ENCODE measurements at regions not wholly inside any gene's neighbourhood (a gene's known extent, or its start where the extent isn't known, plus 50 kb on each side); places are given as distances from the start of the nearest gene placed in this dataset.
"Not testable (repeated sequence)": the region's sequence is repeated elsewhere in the genome, so short reads cannot be mapped to it uniquely, and the experiment has no call there.

DNA sequence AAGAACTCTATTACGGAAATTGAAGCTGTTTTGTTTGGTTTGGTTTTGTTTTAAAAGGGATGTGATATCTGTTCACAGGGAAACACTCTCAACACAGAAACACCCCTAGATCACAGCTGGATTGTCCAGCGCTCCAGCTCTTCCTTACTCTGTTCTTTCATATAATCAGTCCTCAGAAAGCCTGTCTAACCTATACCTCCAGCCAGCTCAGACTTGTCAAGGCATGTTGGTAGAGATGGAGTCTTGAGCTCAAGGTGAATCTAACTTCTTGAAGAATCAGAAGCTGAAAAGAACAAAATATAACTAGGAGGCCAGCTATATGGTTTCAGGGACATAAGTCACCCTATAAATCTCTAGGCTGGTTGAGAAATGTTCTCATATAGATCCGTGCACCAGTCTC is 110.2 kb upstream of the EPHA3 start:
- Histone ChIP-seq H3K27ac (no peak overlapping the region), H3K36me3 (no peaks in the 10 kb centered on the region), H3K9me3 (replicated peaks) (no peaks in the 10 kb centered on the region), H3K27me3 (no peaks in the 10 kb centered on the region), H3K4me3 (no peak overlapping the region), H3K4me1 (no peaks in the 10 kb centered on the region)
- no peak for DNase-seq

DNA sequence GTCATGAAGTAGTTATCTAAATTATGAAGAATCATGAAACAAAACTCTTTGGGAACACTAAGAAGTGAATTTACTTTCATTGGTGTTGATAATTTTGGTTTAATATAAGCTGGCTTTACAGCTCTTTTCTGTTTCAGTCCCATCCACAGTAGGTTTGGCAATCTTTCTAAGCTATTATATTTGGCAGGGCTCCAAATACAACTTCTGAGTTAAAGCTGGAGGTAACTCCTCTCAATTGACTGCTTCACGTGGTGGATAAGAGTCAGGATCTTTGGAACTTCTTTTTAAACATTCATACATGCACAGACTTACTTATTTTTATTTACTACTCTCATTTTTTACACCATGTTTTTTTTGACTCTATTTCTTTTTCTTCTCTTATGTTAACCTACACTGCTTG is 106.5 kb upstream of the EPHA3 start:
- Histone ChIP-seq H3K36me3 (no peaks in the 10 kb centered on the region), H3K4me3 (no peak overlapping the region), H3K27ac (no peak overlapping the region), H3K4me1 (no peaks in the 10 kb centered on the region), H3K9me3 (replicated peaks) (no peaks in the 10 kb centered on the region), H3K27me3 (no peaks in the 10 kb centered on the region)
- peak in 1 of 2 experiments; percentile 2 for DNase-seq

DNA sequence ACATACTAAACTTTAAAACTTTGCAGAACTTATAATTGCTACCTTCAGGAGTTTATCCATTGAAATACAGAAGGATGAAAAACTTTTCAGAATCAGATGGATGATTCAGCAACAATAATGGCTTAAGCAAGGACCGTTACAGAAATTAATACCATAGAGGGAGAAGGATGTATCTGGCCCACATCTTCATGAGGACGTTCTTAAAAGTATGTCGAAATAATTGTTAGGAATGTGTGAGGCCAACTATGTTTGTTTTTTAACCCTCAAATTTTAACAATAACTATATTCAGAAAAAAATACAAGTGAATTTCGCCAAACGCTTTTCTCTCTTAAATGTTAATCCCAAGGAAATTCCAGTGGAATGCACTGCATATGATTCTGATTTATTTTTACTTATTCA is 105.2 kb upstream of the EPHA3 start:
- H3K9me3 ChIP-seq (replicated peaks): no peaks in the 10 kb centered on the region
- no peaks in the 10 kb centered on the region for H3K4me1 ChIP-seq
- no peak overlapping the region for H3K27ac ChIP-seq
- H3K27me3 ChIP-seq: no peaks in the 10 kb centered on the region
- no peak for DNase-seq
- H3K4me3 ChIP-seq: no peak overlapping the region
- H3K36me3 ChIP-seq: no peaks in the 10 kb centered on the region

DNA sequence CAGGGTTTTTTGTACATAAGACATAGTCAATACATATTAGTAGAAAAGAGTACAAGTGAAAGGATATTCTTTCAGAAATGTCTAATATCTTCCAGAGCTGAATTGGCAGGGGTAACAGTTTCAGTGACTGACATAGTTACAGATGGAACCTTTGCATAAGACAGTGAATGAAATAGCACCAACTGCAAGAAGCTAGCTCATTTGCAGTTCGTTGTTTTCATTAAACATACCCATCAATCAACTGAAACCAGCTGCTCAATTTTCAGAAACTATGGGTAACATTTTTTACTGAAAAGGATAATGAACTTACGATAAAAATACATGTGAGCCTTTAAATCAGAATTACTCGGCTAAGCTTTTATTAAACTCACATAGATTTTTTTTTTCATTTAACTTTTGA is 93.9 kb upstream of the EPHA3 start:
- H3K4me1 ChIP-seq: no peaks in the 10 kb centered on the region
- no peak overlapping the region for H3K4me3 ChIP-seq
- H3K27me3 ChIP-seq: no peaks in the 10 kb centered on the region
- no peaks in the 10 kb centered on the region for H3K36me3 ChIP-seq
- H3K9me3 ChIP-seq (replicated peaks): no peaks in the 10 kb centered on the region
- DNase-seq: no peak
- no peak overlapping the region for H3K27ac ChIP-seq

DNA sequence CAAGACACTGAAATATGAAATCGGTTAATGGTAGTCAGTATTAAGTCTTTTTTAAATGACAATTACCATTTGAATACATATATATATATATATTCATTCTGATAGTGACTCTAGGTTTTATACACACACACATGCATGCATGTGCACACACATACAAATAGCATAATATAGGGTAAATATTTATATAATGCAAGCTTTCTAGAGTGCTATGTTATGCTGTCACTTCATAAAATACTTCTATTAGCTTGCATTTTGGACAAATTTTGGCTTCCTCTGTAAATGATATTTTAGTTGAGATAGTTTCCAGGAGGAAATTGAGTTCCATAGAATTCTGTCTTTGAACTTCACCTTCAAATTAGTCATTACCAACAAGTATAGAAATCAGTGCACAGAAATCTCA is 89.9 kb upstream of the EPHA3 start:
- H3K4me3 ChIP-seq: no peak overlapping the region
- no peak for DNase-seq
- H3K4me1 ChIP-seq: no peaks in the 10 kb centered on the region
- H3K27ac ChIP-seq: no peak overlapping the region
- H3K36me3 ChIP-seq: no peaks in the 10 kb centered on the region
- H3K9me3 ChIP-seq (replicated peaks): no peaks in the 10 kb centered on the region
- no peaks in the 10 kb centered on the region for H3K27me3 ChIP-seq

DNA sequence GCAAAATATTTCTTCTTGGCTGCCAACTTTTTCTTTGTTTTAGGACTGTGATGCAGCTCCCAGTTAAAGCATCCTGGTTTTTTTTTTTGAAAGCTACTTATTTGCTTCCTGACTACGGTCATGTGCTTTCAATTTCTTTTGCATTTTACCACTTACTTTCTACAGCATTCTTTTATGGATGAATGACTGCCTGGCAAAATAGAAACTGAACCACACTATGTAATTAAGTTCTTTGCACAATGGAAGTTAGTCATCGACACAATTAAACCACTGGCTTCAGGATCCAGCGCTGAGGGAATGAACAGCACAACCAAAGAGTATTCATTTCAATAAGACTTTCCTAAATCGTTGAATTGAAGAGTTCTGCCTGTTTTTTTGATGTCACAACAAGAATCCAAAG is 82.2 kb upstream of the EPHA3 start:
- H3K36me3 ChIP-seq: no peaks in the 10 kb centered on the region
- no peak overlapping the region for H3K27ac ChIP-seq
- H3K4me1 ChIP-seq: no peaks in the 10 kb centered on the region
- H3K27me3 ChIP-seq: no peaks in the 10 kb centered on the region
- peak in 1 of 2 experiments; percentile 1 for DNase-seq
- no peaks in the 10 kb centered on the region for H3K9me3 ChIP-seq (replicated peaks)
- H3K4me3 ChIP-seq: no peak overlapping the region

DNA sequence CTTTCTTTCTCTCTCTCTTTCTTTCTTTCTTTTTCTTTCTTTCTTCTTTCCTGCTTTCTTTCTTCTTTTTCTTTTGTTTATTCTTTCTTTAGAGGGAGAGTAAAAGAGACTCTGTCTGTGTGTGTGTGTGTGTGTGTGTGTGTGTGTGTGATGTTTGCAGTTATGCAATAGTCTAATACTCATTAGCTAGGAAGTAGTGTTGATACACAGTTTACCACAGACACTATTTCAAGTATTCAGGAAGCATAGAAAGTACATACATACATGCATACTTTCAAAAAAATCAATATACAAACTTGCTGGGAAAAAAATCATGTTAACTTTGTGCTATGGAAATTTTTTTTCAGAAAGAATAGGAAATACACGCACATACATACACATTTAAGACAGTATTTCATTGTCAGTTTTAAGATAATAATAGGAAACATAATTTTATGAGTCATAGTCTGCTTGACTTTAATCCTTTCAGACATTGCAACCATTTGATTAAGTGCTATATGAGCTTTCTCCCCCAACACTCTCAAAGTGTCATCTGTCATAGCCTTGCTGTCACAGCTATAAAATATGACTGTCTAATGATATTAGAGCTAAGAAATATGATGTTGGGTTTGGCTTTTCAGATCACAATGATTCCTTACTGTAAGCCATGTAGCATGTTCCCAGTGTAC is 74.9 kb upstream of the EPHA3 start:
- Histone ChIP-seq H3K4me3 (no peak overlapping the region), H3K36me3 (no peaks in the 10 kb centered on the region), H3K27me3 (no peaks in the 10 kb centered on the region), H3K4me1 (no peaks in the 10 kb centered on the region), H3K9me3 (replicated peaks) (no peaks in the 10 kb centered on the region), H3K27ac (no peak overlapping the region)
- no peak for DNase-seq

DNA sequence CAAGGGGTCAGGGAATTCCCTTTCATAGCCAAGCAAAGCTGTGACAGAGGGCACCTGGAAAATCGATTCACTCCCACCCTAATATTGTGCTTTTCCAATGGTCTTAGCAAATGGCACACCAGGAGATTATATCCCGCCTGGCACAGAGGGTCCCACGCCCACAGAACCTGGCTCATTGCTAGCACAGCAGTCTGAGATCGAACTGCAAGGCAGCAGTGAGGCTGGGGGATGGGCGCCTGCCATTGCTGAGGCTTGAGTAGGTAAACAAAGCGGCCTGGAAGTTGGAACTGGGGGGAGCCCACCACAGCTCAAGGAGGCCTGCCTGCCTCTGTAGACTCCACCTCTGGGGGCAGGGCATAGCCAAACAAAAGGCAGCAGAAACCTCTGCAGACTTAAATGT is 72.7 kb upstream of the EPHA3 start:
- not testable (repeated sequence) for H3K27ac ChIP-seq; H3K36me3 ChIP-seq; H3K4me3 ChIP-seq; H3K4me1 ChIP-seq; H3K27me3 ChIP-seq; DNase-seq; H3K9me3 ChIP-seq (replicated peaks)

DNA sequence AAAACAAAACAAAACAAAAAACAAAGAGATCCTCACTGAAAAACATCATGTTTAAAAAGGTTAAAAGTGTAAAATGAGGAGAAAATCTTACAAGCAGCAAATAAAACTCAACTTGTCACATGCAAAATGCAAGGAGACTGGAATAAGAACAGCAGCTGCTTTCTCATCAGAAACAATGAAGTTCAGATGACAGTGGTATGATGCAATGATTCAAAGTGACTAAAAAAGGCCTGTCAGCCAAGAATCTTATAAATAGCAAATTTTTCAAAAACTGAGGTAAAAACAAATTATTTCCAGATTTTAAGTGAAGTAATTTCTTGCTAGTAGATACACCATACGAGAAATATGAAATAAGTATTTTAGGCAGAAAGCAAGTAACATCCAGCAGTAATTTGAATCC is 68.6 kb upstream of the EPHA3 start:
- no peaks in the 10 kb centered on the region for H3K36me3 ChIP-seq
- no peaks in the 10 kb centered on the region for H3K9me3 ChIP-seq (replicated peaks)
- H3K27ac ChIP-seq: no peak overlapping the region
- no peak overlapping the region for H3K4me3 ChIP-seq
- H3K27me3 ChIP-seq: no peaks in the 10 kb centered on the region
- H3K4me1 ChIP-seq: no peaks in the 10 kb centered on the region
- DNase-seq: no peak

DNA sequence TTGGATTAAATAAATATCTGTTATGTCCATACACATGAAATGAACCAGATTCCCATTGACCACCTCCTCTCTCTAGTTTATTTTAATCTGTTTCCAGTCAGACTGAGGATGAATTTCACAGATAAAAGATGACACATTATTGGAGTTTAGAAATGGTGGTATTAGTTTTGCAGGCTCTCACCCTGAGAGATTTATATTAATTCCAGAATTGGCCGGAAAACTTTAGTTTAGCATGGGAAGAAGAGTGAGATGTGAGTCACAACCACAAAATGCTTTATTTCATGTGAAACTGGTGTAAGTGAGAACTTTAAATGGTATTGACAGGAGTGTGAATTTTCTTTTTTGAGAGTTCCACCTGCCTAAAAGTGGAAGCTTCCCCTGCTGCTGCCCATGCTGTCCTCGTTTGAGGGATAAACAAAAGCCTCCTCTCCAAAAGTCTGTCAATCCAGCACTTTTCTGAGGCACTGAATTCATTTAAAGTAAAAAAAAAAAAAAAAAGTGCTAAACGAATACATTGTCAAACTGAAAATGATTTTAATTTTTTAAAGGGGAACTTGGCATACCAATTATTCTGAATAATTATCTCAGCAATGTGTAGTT is 65.1 kb upstream of the EPHA3 start:
- Histone ChIP-seq H3K27ac (no peak overlapping the region), H3K4me1 (no peaks in the 10 kb centered on the region), H3K9me3 (replicated peaks) (no peaks in the 10 kb centered on the region), H3K36me3 (no peaks in the 10 kb centered on the region), H3K4me3 (no peak overlapping the region), H3K27me3 (no peaks in the 10 kb centered on the region)
- no peak for DNase-seq

DNA sequence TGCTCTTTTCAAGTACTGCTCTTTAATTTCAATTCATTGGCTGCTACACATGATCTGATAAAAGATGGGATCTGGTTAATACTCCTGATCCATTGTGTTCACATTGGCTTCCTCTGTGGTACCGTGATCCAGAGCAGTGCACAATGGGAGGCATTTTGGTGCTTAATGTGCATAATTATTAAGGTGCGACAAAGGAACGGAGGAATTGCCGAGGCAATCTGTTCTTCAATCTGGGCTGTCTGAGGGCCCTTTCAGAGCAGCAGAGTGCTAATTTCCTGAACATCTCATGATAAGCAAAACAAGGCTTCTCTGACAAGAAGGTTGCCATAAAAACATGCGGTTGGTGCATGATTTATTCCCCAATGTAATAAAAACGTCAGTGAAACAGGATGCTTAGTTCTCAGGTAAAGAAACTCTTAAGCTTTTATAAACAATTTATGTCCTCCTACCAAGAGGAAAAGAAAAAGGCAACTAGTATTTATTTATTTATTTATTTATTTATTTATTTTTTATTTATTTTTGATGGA is 64.0 kb upstream of the EPHA3 start:
- H3K4me3 ChIP-seq: no peak overlapping the region
- H3K4me1 ChIP-seq: no peaks in the 10 kb centered on the region
- no peaks in the 10 kb centered on the region for H3K9me3 ChIP-seq (replicated peaks)
- no peak overlapping the region for H3K27ac ChIP-seq
- H3K27me3 ChIP-seq: no peaks in the 10 kb centered on the region
- H3K36me3 ChIP-seq: no peaks in the 10 kb centered on the region
- no peak for DNase-seq

DNA sequence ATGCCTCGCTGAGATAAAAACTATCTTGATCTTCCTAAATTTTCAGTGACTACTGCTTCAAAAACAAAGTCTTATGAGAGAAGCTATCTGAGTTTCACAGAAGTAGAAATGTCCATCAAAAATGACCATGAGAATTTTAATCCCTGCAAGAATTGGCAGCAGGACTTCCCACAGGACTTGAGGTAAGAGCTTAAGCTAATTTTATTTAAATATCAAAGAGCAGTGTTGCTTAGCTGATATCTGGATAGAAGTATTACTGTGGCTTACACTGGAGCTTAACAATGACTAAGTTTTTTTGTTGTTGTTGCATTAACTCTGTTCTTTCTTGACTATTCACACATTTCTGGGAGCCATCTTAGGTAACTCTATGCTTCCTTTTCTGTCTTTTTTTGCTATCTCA is 60.8 kb upstream of the EPHA3 start:
- Histone ChIP-seq H3K36me3 (no peaks in the 10 kb centered on the region), H3K27ac (no peak overlapping the region), H3K4me3 (no peak overlapping the region), H3K4me1 (no peaks in the 10 kb centered on the region), H3K27me3 (no peaks in the 10 kb centered on the region), H3K9me3 (replicated peaks) (no peaks in the 10 kb centered on the region)
- no peak for DNase-seq

DNA sequence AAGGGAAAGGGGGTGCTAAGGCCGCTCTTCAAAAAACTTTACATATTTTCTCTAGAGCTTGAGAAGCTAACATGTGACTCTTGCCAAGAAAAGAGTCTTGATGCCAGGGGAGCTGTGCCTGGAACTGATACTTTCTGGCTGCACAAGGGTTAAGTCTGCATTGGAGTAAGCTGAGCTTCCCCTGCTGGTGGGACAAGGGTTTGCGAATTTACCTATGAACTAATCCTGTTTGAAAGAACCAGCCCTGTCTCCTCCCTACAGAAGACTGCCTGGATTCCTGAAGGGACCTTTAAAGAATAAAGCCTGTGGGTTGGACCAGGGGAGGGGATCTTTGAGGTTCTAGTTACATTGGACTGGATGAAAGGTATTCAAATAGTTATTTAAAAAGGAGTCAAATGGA is 58.3 kb upstream of the EPHA3 start:
- Histone ChIP-seq H3K36me3 (no peaks in the 10 kb centered on the region), H3K27ac (no peak overlapping the region), H3K4me1 (no peaks in the 10 kb centered on the region), H3K9me3 (replicated peaks) (no peaks in the 10 kb centered on the region), H3K27me3 (no peaks in the 10 kb centered on the region), H3K4me3 (no peak overlapping the region)
- DNase-seq: peak in 1 of 2 experiments; percentile 4

DNA sequence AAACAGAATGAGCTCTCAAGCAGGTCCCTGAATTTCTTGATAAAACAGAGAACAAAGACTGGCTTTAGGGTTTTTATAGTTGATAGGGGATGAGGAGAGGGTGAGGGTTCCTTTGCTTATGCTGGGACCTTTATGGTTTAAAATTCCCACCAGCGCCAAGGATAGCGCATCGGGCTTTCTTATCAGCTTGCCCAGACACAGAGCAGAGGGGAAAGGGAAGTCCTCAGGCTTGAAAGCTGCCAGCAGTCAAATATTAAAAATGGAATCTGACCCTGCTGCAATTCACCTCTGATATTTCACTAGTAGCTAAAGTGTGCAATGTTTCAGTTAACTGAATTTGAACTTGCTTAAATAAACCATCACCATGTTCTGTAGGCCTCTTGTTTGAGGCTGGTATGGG is 55.0 kb upstream of the EPHA3 start:
- Histone ChIP-seq H3K27me3 (no peaks in the 10 kb centered on the region), H3K4me3 (no peak overlapping the region), H3K4me1 (no peaks in the 10 kb centered on the region), H3K27ac (no peak overlapping the region), H3K9me3 (replicated peaks) (no peaks in the 10 kb centered on the region), H3K36me3 (no peaks in the 10 kb centered on the region)
- DNase-seq: no peak

DNA sequence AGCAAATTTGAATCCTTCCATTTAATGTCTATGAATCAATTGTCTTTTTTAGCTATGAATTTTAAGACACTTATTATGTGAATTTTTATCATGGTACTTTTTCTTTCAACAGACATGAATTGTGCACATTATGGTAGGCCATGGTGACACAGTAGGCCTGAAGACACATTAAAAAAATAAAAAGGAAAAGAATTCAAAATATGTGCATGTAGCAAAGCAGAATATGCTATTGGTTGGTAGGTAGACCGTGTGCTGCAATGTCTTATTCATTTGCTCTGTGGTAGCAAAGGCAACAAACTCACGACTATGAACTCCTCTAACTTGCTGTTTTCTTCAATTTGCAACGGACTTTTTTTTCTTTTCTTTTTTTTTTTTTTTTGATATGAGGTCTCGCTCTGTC is 50.0 kb upstream of the EPHA3 start:
- DNase-seq: no peak
- no peak overlapping the region for H3K27ac ChIP-seq
- H3K4me3 ChIP-seq: no peak overlapping the region
- no peaks in the 10 kb centered on the region for H3K36me3 ChIP-seq
- no peaks in the 10 kb centered on the region for H3K27me3 ChIP-seq
- peaks cover 3% of the 10 kb centered on the region; the same call in 1 of the 2 replicates for H3K4me1 ChIP-seq
- no peaks in the 10 kb centered on the region for H3K9me3 ChIP-seq (replicated peaks)
